ENCODE measurements at regions not wholly inside any gene's neighbourhood (a gene's known extent, or its start where the extent isn't known, plus 50 kb on each side); places are given as distances from the start of the nearest gene placed in this dataset.
"Not testable (repeated sequence)": the region's sequence is repeated elsewhere in the genome, so short reads cannot be mapped to it uniquely, and the experiment has no call there.

- no peak for DNase-seq (ENCODE audit: low read depth in 2 of 2)
Observed at GRCh38 chr7:34332006-34332405, 326.0 kb upstream of the NPSR1 start.

GRCh38 chr7:34333184-34333583, 324.8 kb upstream of the NPSR1 start:
- no peak for DNase-seq (ENCODE audit: low read depth in 2 of 2)

- DNase-seq (ENCODE audit: low read depth in 2 of 2) = no peak
Observed at GRCh38 chr7:34333925-34334324, 324.1 kb upstream of the NPSR1 start.

GRCh38 chr7:34337163-34337562, 320.9 kb upstream of the NPSR1 start:
- no peak for DNase-seq (ENCODE audit: low read depth in 2 of 2)

GRCh38 chr7:34338961-34339526, 319.0 kb upstream of the NPSR1 start:
- DNase-seq (ENCODE audit: low read depth in 2 of 2) = no peak

- no peak for DNase-seq (ENCODE audit: low read depth in 2 of 2)
Observed at GRCh38 chr7:34341326-34341725, 316.7 kb upstream of the NPSR1 start.

- DNase-seq (ENCODE audit: low read depth in 2 of 2) = no peak
Observed at GRCh38 chr7:34342387-34342786, 315.6 kb upstream of the NPSR1 start.

- DNase-seq (ENCODE audit: low read depth in 2 of 2) = no peak
Observed at GRCh38 chr7:34343667-34344066, 314.4 kb upstream of the NPSR1 start.

GRCh38 chr7:34354011-34354410, 304.0 kb upstream of the NPSR1 start:
- DNase-seq (ENCODE audit: low read depth in 2 of 2) = no peak

GRCh38 chr7:34354899-34355298, 303.1 kb upstream of the NPSR1 start:
- DNase-seq (ENCODE audit: low read depth in 2 of 2) = no peak

GRCh38 chr7:34357068-34357467, 300.9 kb upstream of the NPSR1 start:
- DNase-seq (ENCODE audit: low read depth in 2 of 2) = no peak

GRCh38 chr7:34357946-34358345, 300.1 kb upstream of the NPSR1 start:
- no peak for DNase-seq (ENCODE audit: low read depth in 2 of 2)

GRCh38 chr7:34358578-34358977, 299.4 kb upstream of the NPSR1 start:
- not testable (repeated sequence) for DNase-seq (ENCODE audit: low read depth in 2 of 2)

GRCh38 chr7:34361663-34362250, 296.3 kb upstream of the NPSR1 start:
- no peak for DNase-seq (ENCODE audit: low read depth in 2 of 2)

GRCh38 chr7:34362621-34363020, 295.4 kb upstream of the NPSR1 start:
- no peak for DNase-seq (ENCODE audit: low read depth in 2 of 2)

GRCh38 chr7:34364130-34364529, 293.9 kb upstream of the NPSR1 start:
- DNase-seq (ENCODE audit: low read depth in 2 of 2) = no peak

GRCh38 chr7:34365011-34365410, 293.0 kb upstream of the NPSR1 start:
- no peak for DNase-seq (ENCODE audit: low read depth in 2 of 2)

GRCh38 chr7:34365611-34366010, 292.4 kb upstream of the NPSR1 start:
- no peak for DNase-seq (ENCODE audit: low read depth in 2 of 2)

- DNase-seq (ENCODE audit: low read depth in 2 of 2) = no peak
Observed at GRCh38 chr7:34371922-34372321, 286.1 kb upstream of the NPSR1 start.

GRCh38 chr7:34373940-34374339, 284.1 kb upstream of the NPSR1 start:
- no peak for DNase-seq (ENCODE audit: low read depth in 2 of 2)

GRCh38 chr7:34382166-34382893, 275.7 kb upstream of the NPSR1 start:
- DNase-seq (ENCODE audit: low read depth in 2 of 2) = no peak

- DNase-seq (ENCODE audit: low read depth in 2 of 2) = no peak
Observed at GRCh38 chr7:34385384-34385783, 272.6 kb upstream of the NPSR1 start.

- DNase-seq (ENCODE audit: low read depth in 2 of 2) = no peak
Observed at GRCh38 chr7:34389332-34390078, 268.5 kb upstream of the NPSR1 start.

Measured in stimulated activated CD8-positive, alpha-beta memory T cell treated with anti-CD3 and anti-CD28 coated beads, Interleukin-7, amount 100 ng/mL, for 1 hour (primary cell).